ENCODE measurements at regions not wholly inside any gene's neighbourhood (a gene's known extent, or its start where the extent isn't known, plus 50 kb on each side); places are given as distances from the start of the nearest gene placed in this dataset.

DNA sequence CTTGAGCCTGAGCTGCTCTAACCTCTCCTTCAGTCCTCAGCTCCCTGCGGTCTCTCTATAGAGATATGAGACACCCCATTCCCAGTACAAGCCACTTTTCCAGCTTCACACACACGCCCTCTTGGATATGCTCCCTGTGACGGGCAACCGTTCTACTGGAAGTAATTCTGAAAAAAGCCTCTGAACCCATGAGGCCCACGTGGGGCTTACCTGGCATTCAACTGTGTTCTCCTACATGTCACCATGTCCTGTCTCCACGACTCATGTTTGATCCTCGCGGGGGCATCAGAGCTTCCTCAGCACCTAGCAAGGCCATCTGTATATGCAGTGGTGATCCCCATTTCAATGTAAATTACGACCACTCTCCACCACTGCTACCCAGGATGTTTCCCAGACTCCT lies 69.2 kb upstream of the DUSP22 start:
- Mint-ChIP-seq H3K4me3 (no peak overlapping the region), H3K4me1 (ENCODE audit: low read depth) (peaks cover 69% of the 10 kb centered on the region), H3K9me3 (no peaks in the 10 kb centered on the region), H3K27me3 (no peaks in the 10 kb centered on the region), H3K36me3 (ENCODE audit: low read depth) (no peaks in the 10 kb centered on the region), H3K27ac (no peak overlapping the region)
- POLR2A ChIA-PET = interaction anchor here (1.0 to 8.5 kb wide), 7 partner anchors 10 to 261 kb away, joined by 3 to 53 read pairs (median 7); partner anchors contain the start of genes DUSP22 and IRF4
- intact Hi-C loops (cut with micrococcal nuclease) = no loop called here
- ATAC-seq (no peak), DNase-seq (peak; percentile 34)
- TF ChIP-seq, protein P1, sequence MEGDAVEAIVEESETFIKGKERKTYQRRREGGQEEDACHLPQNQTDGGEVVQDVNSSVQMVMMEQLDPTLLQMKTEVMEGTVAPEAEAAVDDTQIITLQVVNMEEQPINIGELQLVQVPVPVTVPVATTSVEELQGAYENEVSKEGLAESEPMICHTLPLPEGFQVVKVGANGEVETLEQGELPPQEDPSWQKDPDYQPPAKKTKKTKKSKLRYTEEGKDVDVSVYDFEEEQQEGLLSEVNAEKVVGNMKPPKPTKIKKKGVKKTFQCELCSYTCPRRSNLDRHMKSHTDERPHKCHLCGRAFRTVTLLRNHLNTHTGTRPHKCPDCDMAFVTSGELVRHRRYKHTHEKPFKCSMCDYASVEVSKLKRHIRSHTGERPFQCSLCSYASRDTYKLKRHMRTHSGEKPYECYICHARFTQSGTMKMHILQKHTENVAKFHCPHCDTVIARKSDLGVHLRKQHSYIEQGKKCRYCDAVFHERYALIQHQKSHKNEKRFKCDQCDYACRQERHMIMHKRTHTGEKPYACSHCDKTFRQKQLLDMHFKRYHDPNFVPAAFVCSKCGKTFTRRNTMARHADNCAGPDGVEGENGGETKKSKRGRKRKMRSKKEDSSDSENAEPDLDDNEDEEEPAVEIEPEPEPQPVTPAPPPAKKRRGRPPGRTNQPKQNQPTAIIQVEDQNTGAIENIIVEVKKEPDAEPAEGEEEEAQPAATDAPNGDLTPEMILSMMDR (IDR thresholded peaks at IDR 0.05) = no peak
- CTCF ChIA-PET = interaction anchor here (1.0 to 4.5 kb wide), 6 partner anchors 10 to 165 kb away, joined by 3 to 30 read pairs (median 4); no protein-coding TSS in a partner anchor

DNA sequence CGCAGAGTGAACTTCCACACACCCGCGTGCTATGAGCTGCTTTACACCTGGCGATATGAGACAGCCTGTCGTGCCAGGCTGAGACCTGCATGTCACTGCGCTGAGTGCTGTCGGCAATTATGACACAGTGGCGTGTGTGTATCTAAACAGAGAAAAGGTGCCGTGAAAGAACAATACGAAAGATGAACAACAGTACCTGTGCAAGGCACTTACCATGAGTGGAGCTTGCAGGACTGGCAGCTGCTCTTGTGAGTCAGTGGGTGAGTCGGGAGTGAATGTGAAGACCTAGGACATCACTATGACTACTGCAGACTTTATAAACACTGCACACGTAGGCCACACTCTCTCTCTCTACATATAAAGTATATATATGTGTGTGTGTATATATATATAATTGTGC lies 68.5 kb upstream of the DUSP22 start:
- CTCF ChIA-PET = interaction anchor here (0.9 to 4.5 kb wide), 7 partner anchors 11 to 164 kb away, joined by 3 to 30 read pairs (median 4); no protein-coding TSS in a partner anchor
- POLR2A ChIA-PET = interaction anchor here (1.0 to 8.5 kb wide), 8 partner anchors 8 to 261 kb away, joined by 3 to 53 read pairs (median 8); partner anchors contain the start of genes DUSP22 and IRF4
- intact Hi-C loops (cut with micrococcal nuclease) = loop anchor here (2.0 kb wide), 1 partner anchor 35 kb away; no protein-coding TSS in a partner anchor
- Mint-ChIP-seq H3K4me3 (no peak overlapping the region), H3K4me1 (ENCODE audit: low read depth) (peaks cover 70% of the 10 kb centered on the region), H3K36me3 (ENCODE audit: low read depth) (no peaks in the 10 kb centered on the region), H3K9me3 (no peaks in the 10 kb centered on the region), H3K27me3 (no peaks in the 10 kb centered on the region), H3K27ac (no peak overlapping the region)
- ATAC-seq = no peak
- peak; percentile 59 for DNase-seq
- TF ChIP-seq, protein P1 (IDR thresholded peaks at IDR 0.05) = no peak

DNA sequence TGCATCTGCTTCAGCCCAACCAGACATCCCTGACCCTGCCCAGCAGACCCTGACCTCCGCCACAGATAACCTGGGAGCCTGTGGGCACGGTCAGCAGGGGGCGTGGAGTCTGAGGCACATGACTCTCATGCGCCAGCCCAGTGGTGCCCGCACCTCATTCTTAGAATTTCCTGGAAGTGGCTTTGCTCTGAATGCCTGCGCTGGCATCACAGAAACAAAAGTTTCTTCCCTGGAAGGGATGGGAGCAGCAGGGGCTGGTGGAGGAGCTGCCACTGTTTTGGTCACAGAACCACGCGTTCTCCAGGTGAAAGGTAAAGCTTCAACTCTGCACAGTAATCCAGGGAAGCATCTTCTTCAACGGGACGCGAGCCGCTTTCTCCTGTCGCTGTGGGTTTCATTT lies 67.9 kb upstream of the DUSP22 start:
- ATAC-seq = no peak
- no peak overlapping the region for H3K4me3 Mint-ChIP-seq
- no peak for DNase-seq
- ChIA-PET POLR2A (interaction anchor here (0.9 to 8.5 kb wide), 9 partner anchors 8 to 179 kb away, joined by 3 to 53 read pairs (median 5); partner anchors contain the start of genes DUSP22 and IRF4), CTCF (interaction anchor here (0.8 to 4.5 kb wide), 9 partner anchors 7 to 76 kb away, joined by 3 to 30 read pairs (median 4); no protein-coding TSS in a partner anchor)
- intact Hi-C loops (cut with micrococcal nuclease) = loop anchor here (2.0 kb wide), 1 partner anchor 36 kb away; no protein-coding TSS in a partner anchor
- H3K27me3 Mint-ChIP-seq = peaks cover 1% of the 10 kb centered on the region
- no peaks in the 10 kb centered on the region for H3K9me3 Mint-ChIP-seq
- H3K4me1 Mint-ChIP-seq (ENCODE audit: low read depth) = peaks cover 76% of the 10 kb centered on the region
- H3K36me3 Mint-ChIP-seq (ENCODE audit: low read depth) = no peaks in the 10 kb centered on the region
- TF ChIP-seq, protein P1 (IDR thresholded peaks at IDR 0.05) = no peak
- peak overlapping the region; percentile 91 for H3K27ac Mint-ChIP-seq

DNA sequence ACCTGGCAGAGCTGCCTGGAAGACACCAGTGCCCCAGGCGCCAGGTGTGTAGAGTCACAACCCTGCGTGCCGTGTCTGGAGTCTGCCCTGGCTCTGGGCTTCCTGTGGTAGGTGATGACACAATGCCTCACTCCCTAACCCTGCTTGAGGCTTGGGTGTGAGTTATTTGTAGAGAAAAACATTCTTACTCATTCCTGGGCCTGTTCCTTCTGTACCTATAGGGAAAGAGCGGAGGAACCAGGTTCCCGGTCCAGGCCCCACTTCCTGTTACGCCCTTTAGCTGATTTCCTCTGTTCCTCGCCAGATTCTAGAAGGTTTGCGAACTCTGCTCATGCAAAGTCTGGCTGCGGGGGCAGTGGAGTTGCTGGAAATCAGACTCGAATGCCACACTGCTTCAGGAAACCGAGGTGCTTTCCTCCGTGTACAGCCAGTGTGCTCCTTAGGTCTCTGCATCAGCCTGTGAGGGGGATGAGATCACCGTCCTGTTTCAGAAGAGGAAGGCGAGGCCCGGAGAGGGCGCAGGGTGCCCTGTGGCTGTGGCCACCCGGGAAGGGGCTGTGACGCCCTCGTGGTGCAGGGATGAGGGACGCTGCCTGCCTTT lies 67.1 kb upstream of the DUSP22 start:
- POLR2A ChIA-PET = interaction anchor here (0.6 to 8.5 kb wide), 14 partner anchors 9 to 277 kb away, joined by 3 to 53 read pairs (median 4); partner anchors contain the start of genes DUSP22 and IRF4
- CTCF ChIA-PET = interaction anchor here (0.7 to 4.5 kb wide), 4 partner anchors 8 to 46 kb away, joined by 3 to 30 read pairs (median 9); no protein-coding TSS in a partner anchor
- H3K36me3 Mint-ChIP-seq (ENCODE audit: low read depth) = no peaks in the 10 kb centered on the region
- H3K27ac Mint-ChIP-seq = peak overlapping the region; percentile 91
- TF ChIP-seq, protein P1 (IDR thresholded peaks at IDR 0.05) = no peak
- intact Hi-C loops (cut with micrococcal nuclease) = loop anchor here (2.0 to 5.0 kb wide), 2 partner anchors 36 to 67 kb away; partner anchors contain the start of gene DUSP22
- no peaks in the 10 kb centered on the region for H3K9me3 Mint-ChIP-seq
- DNase-seq (peak; percentile 82), ATAC-seq (peak; percentile 78)
- peak overlapping the region; percentile 34 for H3K4me3 Mint-ChIP-seq
- H3K4me1 Mint-ChIP-seq (ENCODE audit: low read depth) = peaks cover 79% of the 10 kb centered on the region
- peaks cover 1% of the 10 kb centered on the region for H3K27me3 Mint-ChIP-seq
